22Rv1 (cell line): ENCODE measurements at regions not wholly inside any gene's neighbourhood (a gene's known extent, or its start where the extent isn't known, plus 50 kb on each side); places are given as distances from the start of the nearest gene placed in this dataset.

Experiments used
- CTCF ChIP-seq: fragments of 450-650 bp; IDR thresholded peaks from 2 replicates; pipeline ENCODE4 v1.5.1; 2017; ENCODE audit warnings: mild to moderate bottlenecking
- ZFX ChIP-seq: fragments of 450-650 bp; IDR thresholded peaks from 2 replicates; pipeline ENCODE4 v1.6.1; 2017; ENCODE audit warnings: antibody characterized with exemption, borderline replicate concordance

- TF ChIP-seq CTCF (no peak), ZFX (no peak)
Measured at GRCh38 chr5:173391031-173391430, 62.8 kb upstream of the STC2 start.
